ENCODE measurements at regions not wholly inside any gene's neighbourhood (a gene's known extent, or its start where the extent isn't known, plus 50 kb on each side); places are given as distances from the start of the nearest gene placed in this dataset.

GRCh38 chr2:177044671-177045070 lies 167.9 kb upstream of the HNRNPA3 start:
- TF ChIP-seq POLR2AphosphoS5 (IDR thresholded peaks at IDR 0.05; ENCODE audit: borderline replicate concordance, low read depth, low read length) (no peak), EZH2 (IDR thresholded peaks at IDR 0.05) (no peak), FOXP2 (optimal IDR thresholded peaks at IDR 0.05; ENCODE audit: control extremely low read depth, extremely low read length, insufficient read depth) (no peak)
